MCF 10A (cell line): ENCODE measurements at regions not wholly inside any gene's neighbourhood (a gene's known extent, or its start where the extent isn't known, plus 50 kb on each side); places are given as distances from the start of the nearest gene placed in this dataset.

Experiments
- BruUV-seq: library from RNA; stranded (reverse); fragments of 400-500 nt; replicated peaks from 2 replicates; lab custom pipeline; 2021; lab: Mats Ljungman, UMichigan
- CTCF ChIA-PET: fragments of 300-600 bp; sonication (Branson Sonifier 250); formaldehyde crosslinking; extraction: SDS; loops from one replicate; lab custom pipeline; 2021; ENCODE audit warnings: antibody characterized with exemption, inconsistent platforms; lab: Yijun Ruan, JAX
- POLR2A ChIA-PET: fragments of 300-600, 350-650 bp; sonication (Branson Sonifier 250); formaldehyde crosslinking; extraction: SDS; loops from one replicate; lab custom pipeline; 2020; ENCODE audit warnings: antibody characterized with exemption, inconsistent platforms; lab: Yijun Ruan, JAX
- DNase-seq: peaks from one replicate; pipeline ENCODE4 v3.0.0-alpha.2; 2018; ENCODE audit not compliant: unreplicated experiment
- H3K27ac Mint-ChIP-seq: one replicate; pipeline ENCODE4 v1.8.0; 2022; ENCODE audit warnings: mild to moderate bottlenecking, low read depth, mixed read lengths; ENCODE audit not compliant: unreplicated experiment
- H3K27me3 Mint-ChIP-seq: one replicate; pipeline ENCODE4 v1.8.0; 2022; ENCODE audit warnings: mixed read lengths; ENCODE audit not compliant: insufficient read depth, unreplicated experiment
- H3K36me3 Mint-ChIP-seq: one replicate; pipeline ENCODE4 v1.8.0; 2022; ENCODE audit warnings: mild to moderate bottlenecking, moderate library complexity, mixed read lengths; ENCODE audit not compliant: insufficient read depth, unreplicated experiment
- H3K4me1 Mint-ChIP-seq: one replicate; pipeline ENCODE4 v1.8.0; 2022; ENCODE audit warnings: mixed read lengths; ENCODE audit not compliant: insufficient read depth, unreplicated experiment
- H3K4me3 Mint-ChIP-seq: one replicate; pipeline ENCODE4 v1.8.0; 2022; ENCODE audit warnings: mild to moderate bottlenecking, moderate library complexity, mixed read lengths; ENCODE audit not compliant: unreplicated experiment
- H3K9me3 Mint-ChIP-seq: one replicate; pipeline ENCODE4 v1.8.0; 2022; ENCODE audit warnings: mixed read lengths; ENCODE audit not compliant: unreplicated experiment
- intact Hi-C: fragments of 100-400 bp; cut with micrococcal nuclease; formaldehyde crosslinking; loops from 2 replicates; pipeline ENCODE4 v1.14.1; 2022
- TF ChIP-seq, protein P1 (sequence below): fragments of 200-600 bp; IDR thresholded peaks from one replicate; pipeline ENCODE4 v1.8.0; 2022; ENCODE audit warnings: antibody characterized with exemption, mild to moderate bottlenecking; ENCODE audit not compliant: unreplicated experiment

DNA sequence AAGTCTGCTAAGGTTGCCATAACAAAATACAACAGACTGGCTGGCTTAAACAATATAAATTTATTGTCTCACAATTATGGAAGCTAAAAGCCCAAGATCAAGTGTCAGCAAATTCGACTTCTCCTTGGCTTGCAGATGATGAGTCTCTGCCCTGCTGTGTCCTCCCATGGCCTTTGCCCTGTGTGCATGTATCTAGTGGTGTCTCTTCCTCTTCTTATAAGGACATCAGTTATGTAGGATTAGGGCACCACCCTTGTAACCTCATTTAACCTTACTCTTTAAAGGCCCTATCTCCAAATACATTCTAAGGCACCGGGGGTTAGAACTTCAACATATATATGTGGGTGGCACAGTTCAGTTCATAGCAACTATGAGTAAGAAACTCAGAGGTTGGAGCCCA is 157.9 kb upstream of the RASA1 start:
- no TSS peak for BruUV-seq
- DNase-seq: no peak
- H3K4me3 Mint-ChIP-seq: no peak overlapping the region
- CTCF ChIA-PET: no interaction called here
- intact Hi-C loops: no loop called here
- H3K9me3 Mint-ChIP-seq: no peaks in the 10 kb centered on the region
- TF ChIP-seq, protein P1, sequence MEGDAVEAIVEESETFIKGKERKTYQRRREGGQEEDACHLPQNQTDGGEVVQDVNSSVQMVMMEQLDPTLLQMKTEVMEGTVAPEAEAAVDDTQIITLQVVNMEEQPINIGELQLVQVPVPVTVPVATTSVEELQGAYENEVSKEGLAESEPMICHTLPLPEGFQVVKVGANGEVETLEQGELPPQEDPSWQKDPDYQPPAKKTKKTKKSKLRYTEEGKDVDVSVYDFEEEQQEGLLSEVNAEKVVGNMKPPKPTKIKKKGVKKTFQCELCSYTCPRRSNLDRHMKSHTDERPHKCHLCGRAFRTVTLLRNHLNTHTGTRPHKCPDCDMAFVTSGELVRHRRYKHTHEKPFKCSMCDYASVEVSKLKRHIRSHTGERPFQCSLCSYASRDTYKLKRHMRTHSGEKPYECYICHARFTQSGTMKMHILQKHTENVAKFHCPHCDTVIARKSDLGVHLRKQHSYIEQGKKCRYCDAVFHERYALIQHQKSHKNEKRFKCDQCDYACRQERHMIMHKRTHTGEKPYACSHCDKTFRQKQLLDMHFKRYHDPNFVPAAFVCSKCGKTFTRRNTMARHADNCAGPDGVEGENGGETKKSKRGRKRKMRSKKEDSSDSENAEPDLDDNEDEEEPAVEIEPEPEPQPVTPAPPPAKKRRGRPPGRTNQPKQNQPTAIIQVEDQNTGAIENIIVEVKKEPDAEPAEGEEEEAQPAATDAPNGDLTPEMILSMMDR: no peak
- POLR2A ChIA-PET: interaction anchor here (0.6 kb wide), 1 partner anchor 27 kb away, joined by 3 read pairs; no protein-coding TSS in a partner anchor
- no peak overlapping the region for H3K27ac Mint-ChIP-seq
- no peaks in the 10 kb centered on the region for H3K36me3 Mint-ChIP-seq
- H3K4me1 Mint-ChIP-seq: peaks cover 7% of the 10 kb centered on the region
- H3K27me3 Mint-ChIP-seq: no peaks in the 10 kb centered on the region

DNA sequence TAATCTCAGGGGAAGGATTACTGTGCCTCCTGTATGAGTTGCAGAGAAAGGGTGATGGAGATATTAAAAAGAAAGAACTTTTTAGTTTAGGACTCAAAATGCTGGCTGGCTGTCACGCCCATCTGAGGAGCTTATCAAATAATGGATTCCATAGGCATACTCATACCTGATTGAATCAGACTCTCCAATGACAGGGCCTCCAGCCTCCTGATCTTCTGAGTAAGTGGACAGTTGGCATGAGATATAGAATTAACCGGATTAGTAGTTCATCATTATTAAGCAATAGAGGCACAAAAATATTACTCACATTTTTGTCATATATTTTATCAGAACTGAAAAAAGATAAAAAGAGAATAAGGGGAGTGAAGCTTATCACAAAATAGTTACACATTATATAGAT is 157.0 kb upstream of the RASA1 start:
- DNase-seq: no peak
- H3K9me3 Mint-ChIP-seq: no peaks in the 10 kb centered on the region
- ChIA-PET CTCF (interaction anchor here (1.0 kb wide), 1 partner anchor 40 kb away, joined by 5 read pairs; no protein-coding TSS in a partner anchor), POLR2A (no interaction called here)
- H3K27me3 Mint-ChIP-seq: no peaks in the 10 kb centered on the region
- BruUV-seq: no TSS peak
- no peak overlapping the region for H3K4me3 Mint-ChIP-seq
- peaks cover 7% of the 10 kb centered on the region for H3K4me1 Mint-ChIP-seq
- TF ChIP-seq, protein P1: no peak
- H3K36me3 Mint-ChIP-seq: no peaks in the 10 kb centered on the region
- no peak overlapping the region for H3K27ac Mint-ChIP-seq
- intact Hi-C loops: no loop called here

DNA sequence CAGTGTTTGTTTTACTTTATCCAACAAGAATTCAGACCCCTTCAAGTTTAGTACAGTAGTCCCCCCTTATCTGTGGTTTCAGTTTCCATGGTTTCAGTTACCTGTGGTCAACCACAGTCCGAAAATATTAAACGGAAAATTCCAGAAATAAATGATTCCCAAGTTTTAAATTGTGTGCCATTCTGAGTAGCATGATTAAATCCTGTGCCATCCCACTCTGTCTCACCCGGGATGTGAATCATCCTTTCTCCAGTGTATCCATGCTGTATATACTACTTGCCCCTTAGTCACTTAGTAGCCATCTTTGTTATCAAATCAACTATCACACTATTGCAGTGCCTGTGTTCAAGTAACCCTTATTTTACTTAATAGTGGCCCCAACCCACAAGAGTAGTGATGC is 153.8 kb upstream of the RASA1 start:
- intact Hi-C loops: loop anchor here (1.0 kb wide), 1 partner anchor 26 kb away; no protein-coding TSS in a partner anchor
- DNase-seq: peak; percentile 42
- Mint-ChIP-seq H3K27ac (peak overlapping the region; percentile 64), H3K4me3 (no peak overlapping the region), H3K9me3 (no peaks in the 10 kb centered on the region), H3K27me3 (no peaks in the 10 kb centered on the region), H3K4me1 (peaks cover 13% of the 10 kb centered on the region), H3K36me3 (no peaks in the 10 kb centered on the region)
- POLR2A ChIA-PET: interaction anchor here (0.6 kb wide), 1 partner anchor 26 kb away, joined by 5 read pairs; no protein-coding TSS in a partner anchor
- TF ChIP-seq, protein P1: no peak
- BruUV-seq: TSS peak; percentile 33
- CTCF ChIA-PET: no interaction called here

DNA sequence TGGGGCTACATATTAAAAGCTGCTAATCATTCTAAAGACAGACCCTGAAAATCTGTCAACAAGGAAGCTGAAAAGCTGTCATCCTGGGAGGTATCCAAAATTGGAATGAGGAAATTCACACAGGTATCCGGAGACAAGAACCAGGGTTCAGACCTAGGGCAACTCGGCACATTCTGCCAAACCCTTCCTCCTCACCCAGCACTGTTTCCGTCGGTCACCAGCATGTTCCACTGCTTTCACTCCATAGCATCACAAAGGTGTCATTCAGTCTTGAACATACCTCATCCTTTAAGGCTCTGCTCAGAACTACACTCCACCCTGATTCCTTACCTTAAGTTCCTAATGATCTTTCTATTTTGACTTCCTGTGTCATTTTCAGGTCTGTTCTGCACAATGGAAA is 153.1 kb upstream of the RASA1 start:
- Mint-ChIP-seq H3K4me3 (no peak overlapping the region), H3K27me3 (no peaks in the 10 kb centered on the region), H3K4me1 (peaks cover 20% of the 10 kb centered on the region), H3K9me3 (no peaks in the 10 kb centered on the region), H3K36me3 (no peaks in the 10 kb centered on the region), H3K27ac (peak overlapping the region; percentile 64)
- no TSS peak for BruUV-seq
- ChIA-PET POLR2A (interaction anchor here (0.7 to 1.1 kb wide), 2 partner anchors 15 to 153 kb away, joined by 3 read pairs; partner anchors contain the start of gene RASA1), CTCF (interaction anchor here (1.1 kb wide), 1 partner anchor 183 kb away, joined by 3 read pairs; no protein-coding TSS in a partner anchor)
- TF ChIP-seq, protein P1: no peak
- DNase-seq: no peak
- intact Hi-C loops: loop anchor here (1.0 kb wide), 1 partner anchor 26 kb away; no protein-coding TSS in a partner anchor
